ENCODE measurements at regions not wholly inside any gene's neighbourhood (a gene's known extent, or its start where the extent isn't known, plus 50 kb on each side); places are given as distances from the start of the nearest gene placed in this dataset.

DNA sequence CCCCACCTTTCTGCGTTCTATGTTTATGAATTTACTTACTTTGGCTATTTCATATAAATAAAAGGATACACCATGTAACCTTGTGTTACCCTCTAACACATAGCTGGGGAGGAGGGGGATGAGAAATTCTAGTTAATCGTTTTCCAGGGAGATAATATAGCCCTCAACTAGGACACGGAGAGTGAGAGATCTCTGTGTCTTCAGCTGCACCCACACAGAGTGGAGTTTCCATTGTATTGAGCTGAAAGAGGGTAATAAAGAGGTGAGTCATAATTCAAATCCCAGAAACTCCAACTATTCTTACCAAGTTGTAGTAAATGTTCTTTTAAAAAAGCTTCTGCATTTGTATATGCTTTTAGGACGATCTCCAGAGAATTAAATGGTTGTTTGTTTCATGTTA is 110.1 kb upstream of the SULT1C3 start:
- Histone ChIP-seq H3K4me3 (no peak overlapping the region), H3K36me3 (no peaks in the 10 kb centered on the region), H3K4me1 (no peaks in the 10 kb centered on the region), H3K27me3 (no peaks in the 10 kb centered on the region), H3K9me3 (no peaks in the 10 kb centered on the region), H3K27ac (no peak overlapping the region)
- intact Hi-C loops (cut with DNase I), result no loop called here
- DNase-seq (no peak), ATAC-seq (no peak)
- TF ChIP-seq, protein P1, sequence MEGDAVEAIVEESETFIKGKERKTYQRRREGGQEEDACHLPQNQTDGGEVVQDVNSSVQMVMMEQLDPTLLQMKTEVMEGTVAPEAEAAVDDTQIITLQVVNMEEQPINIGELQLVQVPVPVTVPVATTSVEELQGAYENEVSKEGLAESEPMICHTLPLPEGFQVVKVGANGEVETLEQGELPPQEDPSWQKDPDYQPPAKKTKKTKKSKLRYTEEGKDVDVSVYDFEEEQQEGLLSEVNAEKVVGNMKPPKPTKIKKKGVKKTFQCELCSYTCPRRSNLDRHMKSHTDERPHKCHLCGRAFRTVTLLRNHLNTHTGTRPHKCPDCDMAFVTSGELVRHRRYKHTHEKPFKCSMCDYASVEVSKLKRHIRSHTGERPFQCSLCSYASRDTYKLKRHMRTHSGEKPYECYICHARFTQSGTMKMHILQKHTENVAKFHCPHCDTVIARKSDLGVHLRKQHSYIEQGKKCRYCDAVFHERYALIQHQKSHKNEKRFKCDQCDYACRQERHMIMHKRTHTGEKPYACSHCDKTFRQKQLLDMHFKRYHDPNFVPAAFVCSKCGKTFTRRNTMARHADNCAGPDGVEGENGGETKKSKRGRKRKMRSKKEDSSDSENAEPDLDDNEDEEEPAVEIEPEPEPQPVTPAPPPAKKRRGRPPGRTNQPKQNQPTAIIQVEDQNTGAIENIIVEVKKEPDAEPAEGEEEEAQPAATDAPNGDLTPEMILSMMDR (IDR thresholded peaks at IDR 0.05), result no peak

DNA sequence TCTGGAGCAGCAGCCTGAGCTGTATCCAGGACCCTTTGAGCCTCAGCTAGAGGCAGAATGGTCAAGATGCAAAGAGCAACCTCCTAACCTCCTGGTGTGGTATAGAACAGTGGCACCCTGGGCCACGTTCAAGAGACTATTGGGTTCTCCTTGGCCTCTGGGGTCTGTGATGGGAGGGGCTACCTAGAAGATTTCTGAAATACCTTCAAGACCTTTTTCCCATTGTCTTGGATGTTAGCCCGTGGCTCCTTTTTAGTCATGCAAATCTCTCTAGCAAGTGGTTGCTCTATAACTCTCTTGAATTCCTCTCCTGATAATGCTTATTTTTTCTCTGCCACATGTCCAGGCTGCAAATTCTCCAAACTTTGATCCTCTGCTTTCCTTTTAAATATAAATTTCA is 106.3 kb upstream of the SULT1C3 start:
- Histone ChIP-seq H3K4me1 (no peaks in the 10 kb centered on the region), H3K27me3 (no peaks in the 10 kb centered on the region), H3K27ac (no peak overlapping the region), H3K36me3 (no peaks in the 10 kb centered on the region), H3K9me3 (no peaks in the 10 kb centered on the region), H3K4me3 (no peak overlapping the region)
- TF ChIP-seq, protein P1 (IDR thresholded peaks at IDR 0.05), result no peak
- intact Hi-C loops (cut with DNase I), result no loop called here
- DNase-seq, result no peak
- no peak for ATAC-seq

DNA sequence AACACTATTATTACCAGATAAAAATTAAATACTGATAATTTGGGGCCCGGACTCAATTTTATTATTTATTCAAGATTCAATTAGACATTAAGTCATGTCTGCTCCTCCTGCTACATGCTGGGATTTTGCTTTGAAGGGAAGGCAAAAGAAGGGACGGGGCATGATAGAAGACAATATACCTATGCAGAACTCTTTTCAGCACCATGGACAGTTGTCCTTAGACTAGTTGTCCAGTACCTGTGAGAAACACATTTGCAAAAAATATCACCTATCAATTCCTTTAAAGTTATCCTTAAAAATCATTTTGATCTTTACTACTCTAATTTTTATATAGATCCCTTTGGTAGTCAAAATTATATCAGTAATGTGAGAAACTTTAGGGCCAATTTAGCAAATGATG is 100.2 kb upstream of the SULT1C3 start:
- intact Hi-C loops (cut with DNase I), result no loop called here
- DNase-seq, result peak in 1 of 4 donors; percentile 25

DNA sequence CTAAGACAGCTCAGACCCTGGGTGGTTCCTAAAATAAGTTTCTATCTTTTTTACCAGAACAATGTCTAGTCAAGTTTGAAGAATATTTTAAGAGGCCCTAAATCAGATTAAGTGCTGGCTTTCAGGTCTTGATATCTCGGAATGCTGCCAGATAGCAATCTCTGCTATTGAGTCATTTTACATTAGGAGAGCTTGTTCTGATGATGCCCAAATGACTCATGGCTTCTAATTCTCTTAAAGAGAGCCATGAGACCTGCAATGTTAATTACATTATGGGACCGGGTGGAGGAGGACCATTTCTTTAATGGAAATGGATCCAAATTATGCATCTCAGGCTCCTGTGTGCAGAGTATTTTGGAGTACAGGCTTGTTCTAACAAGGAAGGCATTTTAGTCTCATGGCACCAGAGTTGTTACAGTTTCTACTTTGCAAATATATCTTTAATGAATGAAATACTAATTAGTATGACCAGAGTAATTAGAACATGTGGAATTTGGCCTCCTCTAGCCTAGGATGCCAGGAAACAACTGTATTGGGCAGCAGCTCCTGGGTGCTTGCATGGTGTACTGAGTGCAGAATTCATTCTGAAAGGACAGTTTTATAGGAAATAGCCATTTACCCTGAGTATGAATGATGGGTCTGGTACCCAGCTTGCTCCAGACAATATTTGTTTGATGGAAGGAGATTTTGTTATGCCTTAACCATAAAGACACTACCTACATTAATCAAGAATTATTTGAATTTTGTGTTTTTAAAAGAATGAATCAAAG is 94.0 kb upstream of the SULT1C3 start:
- no peak overlapping the region for H3K4me3 ChIP-seq
- TF ChIP-seq, protein P1 (IDR thresholded peaks at IDR 0.05), result no peak
- no peak overlapping the region for H3K27ac ChIP-seq
- no peaks in the 10 kb centered on the region for H3K36me3 ChIP-seq
- no peak for ATAC-seq
- no peaks in the 10 kb centered on the region for H3K4me1 ChIP-seq
- intact Hi-C loops (cut with DNase I), result no loop called here
- DNase-seq, result no peak
- no peaks in the 10 kb centered on the region for H3K27me3 ChIP-seq
- no peaks in the 10 kb centered on the region for H3K9me3 ChIP-seq

More for the DNA sequence above, 100.2 kb upstream of the SULT1C3 start:
- ATAC-seq, result no peak
- Histone ChIP-seq H3K4me1 (no peaks in the 10 kb centered on the region), H3K9me3 (no peaks in the 10 kb centered on the region), H3K4me3 (no peak overlapping the region), H3K27ac (no peak overlapping the region), H3K36me3 (no peaks in the 10 kb centered on the region), H3K27me3 (no peaks in the 10 kb centered on the region)
- TF ChIP-seq, protein P1 (IDR thresholded peaks at IDR 0.05), result no peak

DNA sequence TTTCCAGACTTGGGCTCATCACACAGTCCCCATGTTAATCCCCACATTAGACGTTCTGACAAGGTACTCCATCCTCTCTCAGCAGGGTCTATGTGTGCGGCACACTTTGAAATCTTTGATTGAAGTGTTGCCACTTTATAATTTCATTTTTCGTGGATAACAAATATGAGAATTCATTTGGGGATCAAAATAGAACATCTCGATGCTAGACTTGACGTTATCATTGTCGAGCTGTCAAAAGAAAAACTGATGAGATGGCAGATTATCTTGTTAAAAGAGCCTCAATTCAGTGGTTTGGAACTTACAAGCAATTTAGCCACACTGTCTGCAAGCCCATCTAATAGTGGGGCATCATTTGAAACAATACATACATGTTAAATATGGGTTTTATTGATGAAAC is 91.2 kb upstream of the SULT1C3 start:
- Histone ChIP-seq H3K4me1 (no peaks in the 10 kb centered on the region), H3K9me3 (no peaks in the 10 kb centered on the region), H3K27ac (no peak overlapping the region), H3K4me3 (no peak overlapping the region), H3K27me3 (no peaks in the 10 kb centered on the region), H3K36me3 (no peaks in the 10 kb centered on the region)
- no peak for ATAC-seq
- DNase-seq, result no peak
- intact Hi-C loops (cut with DNase I), result no loop called here
- TF ChIP-seq, protein P1 (IDR thresholded peaks at IDR 0.05), result no peak
